ENCODE measurements at regions not wholly inside any gene's neighbourhood (a gene's known extent, or its start where the extent isn't known, plus 50 kb on each side); places are given as distances from the start of the nearest gene placed in this dataset.

- ChIA-PET CTCF (no interaction called here), POLR2A (no interaction called here)
- DNase-seq (ENCODE audit: extremely low spot score) = no peak
- TF ChIP-seq CTCF (IDR thresholded peaks at IDR 0.05; ENCODE audit: control extremely low read depth, extremely low read depth, low read depth, missing control alignments) = no peak
Measured at GRCh38 chr6:155684416-155685196, 229.0 kb upstream of the NOX3 start.

- POLR2A ChIA-PET = no interaction called here
- no peak for DNase-seq (ENCODE audit: extremely low spot score)
- CTCF ChIA-PET = no interaction called here
- no peak for TF ChIP-seq CTCF (IDR thresholded peaks at IDR 0.05; ENCODE audit: control extremely low read depth, extremely low read depth, low read depth, missing control alignments)
Measured at GRCh38 chr6:155678361-155678760, 222.7 kb upstream of the NOX3 start.

- ChIA-PET CTCF (interaction anchor here (1.5 kb wide), 1 partner anchor 10 kb away, joined by 5 read pairs; no protein-coding TSS in a partner anchor), POLR2A (no interaction called here)
- no peak for DNase-seq (ENCODE audit: extremely low spot score)
Measured at GRCh38 chr6:155676346-155676745, 220.7 kb upstream of the NOX3 start.

GRCh38 chr6:155670655-155671054, 215.0 kb upstream of the NOX3 start:
- ChIA-PET POLR2A (no interaction called here), CTCF (interaction anchor here (1.2 kb wide), 1 partner anchor 11 kb away, joined by 3 read pairs; no protein-coding TSS in a partner anchor)
- no peak for TF ChIP-seq CTCF (IDR thresholded peaks at IDR 0.05; ENCODE audit: control extremely low read depth, extremely low read depth, low read depth, missing control alignments)

More at GRCh38 chr6:155676346-155676745, 220.7 kb upstream of the NOX3 start:
- TF ChIP-seq CTCF (IDR thresholded peaks at IDR 0.05; ENCODE audit: control extremely low read depth, extremely low read depth, low read depth, missing control alignments) = no peak

GRCh38 chr6:155660251-155660977, 204.8 kb upstream of the NOX3 start:
- TF ChIP-seq CTCF (IDR thresholded peaks at IDR 0.05; ENCODE audit: control extremely low read depth, extremely low read depth, low read depth, missing control alignments) = no peak
- DNase-seq (ENCODE audit: extremely low spot score) = no peak
- ChIA-PET CTCF (interaction anchor here (1.5 kb wide), 2 partner anchors 9 to 14 kb away, joined by 3 read pairs; no protein-coding TSS in a partner anchor), POLR2A (no interaction called here)

More at GRCh38 chr6:155670655-155671054, 215.0 kb upstream of the NOX3 start:
- DNase-seq (ENCODE audit: extremely low spot score) = no peak

- DNase-seq (ENCODE audit: extremely low spot score) = no peak
- ChIA-PET POLR2A (no interaction called here), CTCF (interaction anchor here (1.4 kb wide), 1 partner anchor 13 kb away, joined by 4 read pairs; no protein-coding TSS in a partner anchor)
- no peak for TF ChIP-seq CTCF (IDR thresholded peaks at IDR 0.05; ENCODE audit: control extremely low read depth, extremely low read depth, low read depth, missing control alignments)
Measured at GRCh38 chr6:155656024-155656423, 200.4 kb upstream of the NOX3 start.

All from GM10248 (cell line).